AG10803 (cell line): ENCODE measurements at regions not wholly inside any gene's neighbourhood (a gene's known extent, or its start where the extent isn't known, plus 50 kb on each side); places are given as distances from the start of the nearest gene placed in this dataset.

ENCODE experiments used
- DNase-seq: peaks from one replicate; pipeline ENCODE4 v3.0.0; 2010; ENCODE audit warnings: low read depth
- H3K4me3 ChIP-seq: 2 replicates; pipeline ENCODE4 v1.5.1; 2011; ENCODE audit warnings: mild to moderate bottlenecking, low read length, control low read depth
- CTCF ChIP-seq: conservative IDR thresholded peaks from 2 replicates; pipeline ENCODE4 v1.5.1; 2011; ENCODE audit warnings: mild to moderate bottlenecking, low read length, control low read depth, inconsistent platforms

GRCh38 chr10:78178940-78179339, 145.3 kb downstream of the RPS24 start:
- H3K4me3 ChIP-seq = no peak overlapping the region
- DNase-seq = no peak
- TF ChIP-seq CTCF = no peak

- no peak for TF ChIP-seq CTCF
- H3K4me3 ChIP-seq = no peak overlapping the region
- DNase-seq = no peak
Observed at GRCh38 chr10:78179886-78180705, 146.4 kb downstream of the RPS24 start.

- H3K4me3 ChIP-seq = no peak overlapping the region
- no peak for TF ChIP-seq CTCF
- no peak for DNase-seq
Observed at GRCh38 chr10:78181381-78182055, 147.9 kb downstream of the RPS24 start.

GRCh38 chr10:78182841-78183240, 149.2 kb downstream of the RPS24 start:
- no peak overlapping the region for H3K4me3 ChIP-seq
- no peak for DNase-seq
- no peak for TF ChIP-seq CTCF

- no peak for TF ChIP-seq CTCF
- no peak overlapping the region for H3K4me3 ChIP-seq
- DNase-seq = no peak
Observed at GRCh38 chr10:78184851-78185692, 151.4 kb downstream of the RPS24 start.

GRCh38 chr10:78185693-78186055, 152.0 kb downstream of the RPS24 start:
- DNase-seq = no peak
- H3K4me3 ChIP-seq = no peak overlapping the region
- TF ChIP-seq CTCF = no peak
